Lung (tissue), 11 donors: ENCODE measurements at regions not wholly inside any gene's neighbourhood (a gene's known extent, or its start where the extent isn't known, plus 50 kb on each side); places are given as distances from the start of the nearest gene placed in this dataset.

ENCODE experiments used
- ATAC-seq: fragments of 200-7000 bp; cut with Tn5 transposase; one replicate; pipeline ENCODE4 v1.9.1; 2020; ENCODE audit warnings: moderate number of reproducible peaks; ENCODE audit not compliant: insufficient read depth, low FRiP score
- DNase-seq, 3 donors: peaks; one replicate each; pipeline ENCODE4 v3.0.0-alpha.2; 2013 to 2017
- H3K27ac ChIP-seq, 2 donors: one replicate each; pipeline ENCODE4 v1.5.1; 2013; ENCODE audit warnings: mild to moderate bottlenecking in 2 of 2, moderate library complexity in 2 of 2, control low read depth in 1 of 2, inconsistent platforms in 1 of 2, low read depth in 1 of 2, low read length in 1 of 2
- H3K27me3 ChIP-seq, 3 donors: one replicate each; pipeline ENCODE4 v1.5.1; 2013; ENCODE audit warnings: low read length in 2 of 3; ENCODE audit not compliant: control insufficient read depth in 3 of 3, insufficient read depth in 3 of 3
- H3K36me3 ChIP-seq, 4 donors: one replicate each; pipeline ENCODE4 v1.5.1; 2013; ENCODE audit warnings: low read length in 4 of 4, mild to moderate bottlenecking in 1 of 4, moderate library complexity in 1 of 4; ENCODE audit not compliant: control insufficient read depth in 4 of 4, insufficient read depth in 4 of 4
- H3K4me1 ChIP-seq, 5 donors: one replicate each; pipeline ENCODE4 v1.5.1; 2013; ENCODE audit warnings: low read length in 5 of 5, mild to moderate bottlenecking in 2 of 5, moderate library complexity in 1 of 5; ENCODE audit not compliant: control insufficient read depth in 5 of 5, insufficient read depth in 5 of 5
- H3K4me3 ChIP-seq: one replicate; pipeline ENCODE4 v1.5.1; 2013; ENCODE audit warnings: mild to moderate bottlenecking, control low read depth, moderate library complexity
- H3K9ac ChIP-seq, 2 donors: one replicate each; pipeline ENCODE4 v1.5.1; 2013; ENCODE audit warnings: low read length in 2 of 2, control low read depth in 1 of 2; ENCODE audit not compliant: insufficient read depth in 1 of 2
- H3K9me3 ChIP-seq, 4 donors: one replicate each; pipeline ENCODE4 v1.5.1; 2013; ENCODE audit warnings: low read length in 3 of 4, mild to moderate bottlenecking in 1 of 4, moderate library complexity in 1 of 4; ENCODE audit not compliant: control insufficient read depth in 4 of 4, insufficient read depth in 3 of 4
- CTCF ChIP-seq: IDR thresholded peaks from 2 replicates; pipeline ENCODE4 v1.5.1; 2012; ENCODE audit warnings: mild to moderate bottlenecking; ENCODE audit errors: control extremely low read depth, extremely low read depth
- WGBS, 2 donors: extraction: QIAGEN DNeasy Blood & Tissue Kit; methylation state at CpG; one replicate each; pipeline ENCODE4 v1.1.7; 2013; 5-methylcytosine and 5-hydroxymethylcytosine counted together
- donor health status: control.
- donor health status: control.
- donor health status: Bipolar disorder and iron deficiency.
- donor health status: healthy.
- donor health status: DM: yes; HTN: yes; CAD: no.

GRCh38 chr5:58279259-58279658, 180.6 kb downstream of the PLK2 start:
- Histone ChIP-seq H3K9me3 (no peaks in the 10 kb centered on the region), H3K4me3 (no peak overlapping the region), H3K36me3 (no peaks in the 10 kb centered on the region), H3K27me3 (no peaks in the 10 kb centered on the region), H3K4me1 (no peaks in the 10 kb centered on the region), H3K27ac (no peak overlapping the region), H3K9ac (no peak overlapping the region)
- no peak for DNase-seq
- ATAC-seq, result no peak
- no peak for TF ChIP-seq CTCF
- 92 to 98% methylated on average over 1 of the region's 1 CpG for WGBS, 2 donors

DNA sequence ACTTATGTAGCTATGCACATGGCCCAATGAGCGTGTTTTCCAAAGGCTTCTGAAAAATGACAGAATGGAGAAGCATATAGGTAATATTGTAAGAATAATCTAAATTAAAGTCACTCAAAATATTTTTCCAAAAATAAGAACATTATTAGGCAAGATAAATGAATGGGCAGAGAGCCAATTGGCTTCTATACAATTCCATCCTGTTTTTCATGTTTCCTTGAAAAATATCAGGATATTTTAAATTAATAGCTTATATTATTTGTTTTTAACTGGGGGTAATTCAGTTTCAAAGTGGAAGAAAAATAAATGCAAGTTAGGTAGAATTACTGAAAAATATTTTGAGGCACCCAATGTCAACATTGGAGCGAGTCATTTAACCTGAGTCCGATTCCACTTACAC, 183.5 kb downstream of the PLK2 start:
- no peaks in the 10 kb centered on the region for H3K36me3 ChIP-seq
- no peak for TF ChIP-seq CTCF
- no peak for ATAC-seq
- H3K27me3 ChIP-seq, result no peaks in the 10 kb centered on the region
- H3K9ac ChIP-seq, result no peak overlapping the region
- no peaks in the 10 kb centered on the region for H3K9me3 ChIP-seq
- no peak overlapping the region for H3K27ac ChIP-seq
- no peak for DNase-seq
- WGBS, 2 donors, result 94 to 98% methylated on average over 3 of the region's 3 CpGs
- H3K4me1 ChIP-seq, result peaks cover 0 to 11% (median 3%) of the 10 kb centered on the region in 5 donors
- no peak overlapping the region for H3K4me3 ChIP-seq

DNA sequence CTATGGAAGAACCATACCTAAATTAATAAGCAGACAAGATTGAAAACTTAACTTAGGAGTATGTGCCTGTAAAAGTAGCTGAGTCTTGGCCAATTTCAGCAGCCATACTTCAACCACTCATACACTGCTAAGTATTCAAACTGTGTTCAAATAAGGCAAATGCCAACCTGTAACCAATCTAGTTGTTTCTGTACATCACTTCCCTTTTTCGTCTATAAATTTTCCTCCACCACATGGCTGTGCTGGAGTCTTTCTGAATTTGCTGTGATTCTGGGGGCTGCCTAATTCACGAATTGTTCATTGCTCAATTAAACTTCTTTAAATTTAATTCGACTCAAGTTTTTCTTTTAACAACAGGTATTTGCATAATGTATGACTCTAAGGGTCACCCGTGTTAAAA, 184.4 kb downstream of the PLK2 start:
- ATAC-seq (no peak), DNase-seq (no peak)
- 56 to 75% methylated on average over 4 of the region's 4 CpGs for WGBS, 2 donors
- TF ChIP-seq CTCF, result no peak
- H3K4me1 ChIP-seq, result peaks cover 0 to 11% (median 3%) of the 10 kb centered on the region in 5 donors
- H3K27me3 ChIP-seq, result no peaks in the 10 kb centered on the region
- H3K36me3 ChIP-seq, result no peaks in the 10 kb centered on the region
- no peak overlapping the region for H3K9ac ChIP-seq
- no peak overlapping the region for H3K27ac ChIP-seq
- no peak overlapping the region for H3K4me3 ChIP-seq
- no peaks in the 10 kb centered on the region for H3K9me3 ChIP-seq

DNA sequence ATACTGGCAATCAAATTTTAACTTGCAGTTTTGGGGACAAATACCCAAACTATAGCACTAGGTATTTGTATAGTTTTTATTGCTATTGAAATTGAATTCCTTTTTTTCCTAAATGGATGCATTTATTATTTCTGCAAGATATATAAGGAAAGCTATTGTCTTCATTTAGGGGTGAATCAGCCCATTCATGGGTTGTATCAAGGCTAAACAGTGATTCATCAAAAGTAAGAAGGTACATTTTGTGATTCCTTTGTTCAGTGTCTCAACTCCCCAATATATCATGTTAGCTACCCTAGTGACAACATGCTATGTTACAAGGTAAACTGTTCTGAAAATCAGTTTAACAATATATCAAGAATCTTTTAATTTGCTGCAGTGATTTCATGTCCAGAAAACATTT, 185.7 kb downstream of the PLK2 start:
- Histone ChIP-seq H3K9ac (no peak overlapping the region), H3K4me3 (no peak overlapping the region), H3K27ac (no peak overlapping the region), H3K27me3 (no peaks in the 10 kb centered on the region), H3K4me1 (peaks cover 0 to 11% (median 3%) of the 10 kb centered on the region in 5 donors), H3K9me3 (no peaks in the 10 kb centered on the region), H3K36me3 (no peaks in the 10 kb centered on the region)
- TF ChIP-seq CTCF, result no peak
- ATAC-seq (no peak), DNase-seq (no peak)
